ENCODE measurements at regions not wholly inside any gene's neighbourhood (a gene's known extent, or its start where the extent isn't known, plus 50 kb on each side); places are given as distances from the start of the nearest gene placed in this dataset.

DNA sequence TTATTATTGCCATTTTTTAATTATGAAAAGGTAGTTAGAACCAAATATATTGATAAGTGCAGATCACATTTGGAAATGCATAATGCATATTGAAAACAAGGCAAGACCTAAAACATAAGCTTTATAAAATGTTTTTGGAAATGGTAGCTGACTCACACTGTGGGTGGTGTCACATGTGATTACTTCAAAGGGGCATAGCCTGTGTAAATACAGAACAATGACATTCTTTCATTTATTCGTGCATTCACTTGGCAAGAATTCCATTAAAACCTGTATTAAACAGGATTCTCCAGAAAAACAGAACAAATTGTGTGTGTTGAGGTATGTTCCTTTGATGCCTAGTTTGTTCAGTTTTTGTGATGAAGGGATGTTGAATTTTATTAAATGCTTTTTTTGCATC lies 427.3 kb upstream of the ST6GAL2 start:
- no peaks in the 10 kb centered on the region for H3K9me3 ChIP-seq (ENCODE audit: low read length)
- no peaks in the 10 kb centered on the region for H4K20me1 ChIP-seq (ENCODE audit: insufficient read depth)
- H3K9me2 ChIP-seq (ENCODE audit: insufficient read depth, low read length) = no peaks in the 10 kb centered on the region
- H3K4me2 ChIP-seq (ENCODE audit: low read length) = no peak overlapping the region
- TF ChIP-seq, protein P1, sequence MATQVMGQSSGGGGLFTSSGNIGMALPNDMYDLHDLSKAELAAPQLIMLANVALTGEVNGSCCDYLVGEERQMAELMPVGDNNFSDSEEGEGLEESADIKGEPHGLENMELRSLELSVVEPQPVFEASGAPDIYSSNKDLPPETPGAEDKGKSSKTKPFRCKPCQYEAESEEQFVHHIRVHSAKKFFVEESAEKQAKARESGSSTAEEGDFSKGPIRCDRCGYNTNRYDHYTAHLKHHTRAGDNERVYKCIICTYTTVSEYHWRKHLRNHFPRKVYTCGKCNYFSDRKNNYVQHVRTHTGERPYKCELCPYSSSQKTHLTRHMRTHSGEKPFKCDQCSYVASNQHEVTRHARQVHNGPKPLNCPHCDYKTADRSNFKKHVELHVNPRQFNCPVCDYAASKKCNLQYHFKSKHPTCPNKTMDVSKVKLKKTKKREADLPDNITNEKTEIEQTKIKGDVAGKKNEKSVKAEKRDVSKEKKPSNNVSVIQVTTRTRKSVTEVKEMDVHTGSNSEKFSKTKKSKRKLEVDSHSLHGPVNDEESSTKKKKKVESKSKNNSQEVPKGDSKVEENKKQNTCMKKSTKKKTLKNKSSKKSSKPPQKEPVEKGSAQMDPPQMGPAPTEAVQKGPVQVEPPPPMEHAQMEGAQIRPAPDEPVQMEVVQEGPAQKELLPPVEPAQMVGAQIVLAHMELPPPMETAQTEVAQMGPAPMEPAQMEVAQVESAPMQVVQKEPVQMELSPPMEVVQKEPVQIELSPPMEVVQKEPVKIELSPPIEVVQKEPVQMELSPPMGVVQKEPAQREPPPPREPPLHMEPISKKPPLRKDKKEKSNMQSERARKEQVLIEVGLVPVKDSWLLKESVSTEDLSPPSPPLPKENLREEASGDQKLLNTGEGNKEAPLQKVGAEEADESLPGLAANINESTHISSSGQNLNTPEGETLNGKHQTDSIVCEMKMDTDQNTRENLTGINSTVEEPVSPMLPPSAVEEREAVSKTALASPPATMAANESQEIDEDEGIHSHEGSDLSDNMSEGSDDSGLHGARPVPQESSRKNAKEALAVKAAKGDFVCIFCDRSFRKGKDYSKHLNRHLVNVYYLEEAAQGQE (IDR thresholded peaks at IDR 0.05; ENCODE audit: borderline replicate concordance) = no peak
- TF ChIP-seq EZH2 (IDR thresholded peaks at IDR 0.05; ENCODE audit: borderline replicate concordance, insufficient read depth, low read length, poor library complexity, severe bottlenecking) = no peak
- TF ChIP-seq SMC3 (conservative IDR thresholded peaks at IDR 0.05; ENCODE audit: poor library complexity) = no peak
- TF ChIP-seq RAD21 (conservative IDR thresholded peaks at IDR 0.05) = no peak
- no peak for TF ChIP-seq MXI1 (conservative IDR thresholded peaks at IDR 0.05; ENCODE audit: poor library complexity, severe bottlenecking)
- TF ChIP-seq, protein P2, sequence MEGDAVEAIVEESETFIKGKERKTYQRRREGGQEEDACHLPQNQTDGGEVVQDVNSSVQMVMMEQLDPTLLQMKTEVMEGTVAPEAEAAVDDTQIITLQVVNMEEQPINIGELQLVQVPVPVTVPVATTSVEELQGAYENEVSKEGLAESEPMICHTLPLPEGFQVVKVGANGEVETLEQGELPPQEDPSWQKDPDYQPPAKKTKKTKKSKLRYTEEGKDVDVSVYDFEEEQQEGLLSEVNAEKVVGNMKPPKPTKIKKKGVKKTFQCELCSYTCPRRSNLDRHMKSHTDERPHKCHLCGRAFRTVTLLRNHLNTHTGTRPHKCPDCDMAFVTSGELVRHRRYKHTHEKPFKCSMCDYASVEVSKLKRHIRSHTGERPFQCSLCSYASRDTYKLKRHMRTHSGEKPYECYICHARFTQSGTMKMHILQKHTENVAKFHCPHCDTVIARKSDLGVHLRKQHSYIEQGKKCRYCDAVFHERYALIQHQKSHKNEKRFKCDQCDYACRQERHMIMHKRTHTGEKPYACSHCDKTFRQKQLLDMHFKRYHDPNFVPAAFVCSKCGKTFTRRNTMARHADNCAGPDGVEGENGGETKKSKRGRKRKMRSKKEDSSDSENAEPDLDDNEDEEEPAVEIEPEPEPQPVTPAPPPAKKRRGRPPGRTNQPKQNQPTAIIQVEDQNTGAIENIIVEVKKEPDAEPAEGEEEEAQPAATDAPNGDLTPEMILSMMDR (IDR thresholded peaks at IDR 0.05; ENCODE audit: poor library complexity, severe bottlenecking) = no peak
- TF ChIP-seq EP300 (conservative IDR thresholded peaks at IDR 0.05; ENCODE audit: poor library complexity, severe bottlenecking) = no peak
- TF ChIP-seq TAF1 (IDR thresholded peaks at IDR 0.05; ENCODE audit: low read depth) = no peak
- TF ChIP-seq POLR2AphosphoS5 (IDR thresholded peaks at IDR 0.05) = no peak
- H2AFZ ChIP-seq (ENCODE audit: low read depth, low read length) = no peak overlapping the region
- no peaks in the 10 kb centered on the region for H3K79me2 ChIP-seq (replicated peaks; ENCODE audit: insufficient read depth, low read length)
- H3F3A ChIP-seq (ENCODE audit: insufficient read depth, low read length, poor library complexity, severe bottlenecking) = no peaks in the 10 kb centered on the region
- H3K27ac ChIP-seq (ENCODE audit: low read length) = no peak overlapping the region
- no peak overlapping the region for H3K4me3 ChIP-seq (ENCODE audit: low read length)
- no peak overlapping the region for H3K9ac ChIP-seq (ENCODE audit: low read length)
- no peaks in the 10 kb centered on the region for H3K36me3 ChIP-seq (ENCODE audit: insufficient read depth, low read length)
- H3K27me3 ChIP-seq (ENCODE audit: insufficient read depth, low read depth, low read length) = no peaks in the 10 kb centered on the region

DNA sequence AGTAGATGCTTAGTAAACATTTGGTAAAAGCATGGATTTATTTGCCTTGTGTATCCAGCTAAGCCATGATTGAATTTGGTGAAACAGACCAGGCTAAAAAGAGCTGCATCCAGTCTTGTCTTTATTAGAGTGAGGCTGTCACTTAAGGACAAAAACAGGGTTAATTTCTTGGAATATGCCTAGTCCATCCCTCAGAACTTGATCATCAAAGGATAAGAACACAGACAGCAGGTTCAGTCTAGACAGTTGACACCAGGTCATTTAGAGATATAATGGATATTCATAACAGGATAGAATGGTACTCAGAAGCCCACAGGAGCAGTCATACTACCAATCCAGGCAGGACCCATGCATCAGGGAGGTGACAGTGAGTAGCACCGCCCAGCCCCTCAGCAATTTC lies 434.9 kb upstream of the ST6GAL2 start:
- no peak overlapping the region for H3K4me2 ChIP-seq (ENCODE audit: low read length)
- H3K9me2 ChIP-seq (ENCODE audit: insufficient read depth, low read length) = no peaks in the 10 kb centered on the region
- no peaks in the 10 kb centered on the region for H4K20me1 ChIP-seq (ENCODE audit: insufficient read depth)
- no peaks in the 10 kb centered on the region for H3K79me2 ChIP-seq (replicated peaks; ENCODE audit: insufficient read depth, low read length)
- no peak overlapping the region for H2AFZ ChIP-seq (ENCODE audit: low read depth, low read length)
- H3K9me3 ChIP-seq (ENCODE audit: low read length) = no peaks in the 10 kb centered on the region
- no peak overlapping the region for H3K27ac ChIP-seq (ENCODE audit: low read length)
- H3K36me3 ChIP-seq (ENCODE audit: insufficient read depth, low read length) = no peaks in the 10 kb centered on the region
- no peaks in the 10 kb centered on the region for H3F3A ChIP-seq (ENCODE audit: insufficient read depth, low read length, poor library complexity, severe bottlenecking)
- no peak overlapping the region for H3K4me3 ChIP-seq (ENCODE audit: low read length)
- no peak overlapping the region for H3K9ac ChIP-seq (ENCODE audit: low read length)
- no peaks in the 10 kb centered on the region for H3K27me3 ChIP-seq (ENCODE audit: insufficient read depth, low read depth, low read length)
- TF ChIP-seq SMC3 (conservative IDR thresholded peaks at IDR 0.05; ENCODE audit: poor library complexity) (no peak), RAD21 (conservative IDR thresholded peaks at IDR 0.05) (no peak), POLR2AphosphoS5 (IDR thresholded peaks at IDR 0.05) (no peak), MXI1 (conservative IDR thresholded peaks at IDR 0.05; ENCODE audit: poor library complexity, severe bottlenecking) (no peak), EP300 (conservative IDR thresholded peaks at IDR 0.05; ENCODE audit: poor library complexity, severe bottlenecking) (no peak), EZH2 (IDR thresholded peaks at IDR 0.05; ENCODE audit: borderline replicate concordance, insufficient read depth, low read length, poor library complexity, severe bottlenecking) (no peak), TAF1 (IDR thresholded peaks at IDR 0.05; ENCODE audit: low read depth) (no peak)
- TF ChIP-seq, protein P2 (IDR thresholded peaks at IDR 0.05; ENCODE audit: poor library complexity, severe bottlenecking) = no peak
- TF ChIP-seq, protein P1 (IDR thresholded peaks at IDR 0.05; ENCODE audit: borderline replicate concordance) = no peak
